ENCODE measurements at regions not wholly inside any gene's neighbourhood (a gene's known extent, or its start where the extent isn't known, plus 50 kb on each side); places are given as distances from the start of the nearest gene placed in this dataset.

DNA sequence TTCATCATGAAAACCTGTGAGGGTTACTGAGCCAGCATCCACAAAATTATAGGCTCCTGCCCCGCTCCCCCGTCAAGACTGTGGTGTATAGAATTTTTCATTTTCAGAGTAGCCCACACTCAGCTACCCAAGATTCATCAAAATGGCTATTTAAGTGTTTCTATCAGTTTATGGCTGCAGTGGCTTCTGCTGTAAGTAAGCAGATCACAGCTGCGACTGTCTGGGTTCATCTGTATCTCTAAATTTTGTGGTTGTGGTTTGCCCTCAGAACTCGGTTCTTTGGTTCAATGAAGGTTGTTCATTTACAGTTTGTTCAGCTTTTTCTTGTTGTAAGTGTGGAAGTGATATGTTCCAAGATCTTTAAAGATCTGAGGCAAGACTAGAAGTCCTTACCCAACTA lies 284.2 kb downstream of the DOK5 start:
- TF ChIP-seq, protein P1, sequence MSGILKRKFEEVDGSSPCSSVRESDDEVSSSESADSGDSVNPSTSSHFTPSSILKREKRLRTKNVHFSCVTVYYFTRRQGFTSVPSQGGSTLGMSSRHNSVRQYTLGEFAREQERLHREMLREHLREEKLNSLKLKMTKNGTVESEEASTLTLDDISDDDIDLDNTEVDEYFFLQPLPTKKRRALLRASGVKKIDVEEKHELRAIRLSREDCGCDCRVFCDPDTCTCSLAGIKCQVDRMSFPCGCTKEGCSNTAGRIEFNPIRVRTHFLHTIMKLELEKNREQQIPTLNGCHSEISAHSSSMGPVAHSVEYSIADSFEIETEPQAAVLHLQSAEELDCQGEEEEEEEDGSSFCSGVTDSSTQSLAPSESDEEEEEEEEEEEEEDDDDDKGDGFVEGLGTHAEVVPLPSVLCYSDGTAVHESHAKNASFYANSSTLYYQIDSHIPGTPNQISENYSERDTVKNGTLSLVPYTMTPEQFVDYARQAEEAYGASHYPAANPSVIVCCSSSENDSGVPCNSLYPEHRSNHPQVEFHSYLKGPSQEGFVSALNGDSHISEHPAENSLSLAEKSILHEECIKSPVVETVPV (CRISPR knock-in tag; IDR thresholded peaks at IDR 0.05): no peak
- TF ChIP-seq ESRRG (CRISPR knock-in tag; IDR thresholded peaks at IDR 0.05) (no peak), ZNF70 (CRISPR knock-in tag; IDR thresholded peaks at IDR 0.05) (no peak), ZC3H10 (CRISPR knock-in tag; IDR thresholded peaks at IDR 0.05) (no peak), RARB (CRISPR knock-in tag; IDR thresholded peaks at IDR 0.05) (no peak), CSDC2 (CRISPR knock-in tag; IDR thresholded peaks at IDR 0.05) (no peak), TCF4 (CRISPR knock-in tag; IDR thresholded peaks at IDR 0.05; ENCODE audit: borderline replicate concordance) (no peak), TOX (CRISPR knock-in tag; IDR thresholded peaks at IDR 0.05; ENCODE audit: borderline replicate concordance) (no peak), ZFP3 (CRISPR knock-in tag; IDR thresholded peaks at IDR 0.05) (no peak), PPARA (CRISPR knock-in tag; IDR thresholded peaks at IDR 0.05; ENCODE audit: borderline replicate concordance) (no peak), ISL1 (CRISPR knock-in tag; IDR thresholded peaks at IDR 0.05) (no peak)
- TF ChIP-seq, protein P2, sequence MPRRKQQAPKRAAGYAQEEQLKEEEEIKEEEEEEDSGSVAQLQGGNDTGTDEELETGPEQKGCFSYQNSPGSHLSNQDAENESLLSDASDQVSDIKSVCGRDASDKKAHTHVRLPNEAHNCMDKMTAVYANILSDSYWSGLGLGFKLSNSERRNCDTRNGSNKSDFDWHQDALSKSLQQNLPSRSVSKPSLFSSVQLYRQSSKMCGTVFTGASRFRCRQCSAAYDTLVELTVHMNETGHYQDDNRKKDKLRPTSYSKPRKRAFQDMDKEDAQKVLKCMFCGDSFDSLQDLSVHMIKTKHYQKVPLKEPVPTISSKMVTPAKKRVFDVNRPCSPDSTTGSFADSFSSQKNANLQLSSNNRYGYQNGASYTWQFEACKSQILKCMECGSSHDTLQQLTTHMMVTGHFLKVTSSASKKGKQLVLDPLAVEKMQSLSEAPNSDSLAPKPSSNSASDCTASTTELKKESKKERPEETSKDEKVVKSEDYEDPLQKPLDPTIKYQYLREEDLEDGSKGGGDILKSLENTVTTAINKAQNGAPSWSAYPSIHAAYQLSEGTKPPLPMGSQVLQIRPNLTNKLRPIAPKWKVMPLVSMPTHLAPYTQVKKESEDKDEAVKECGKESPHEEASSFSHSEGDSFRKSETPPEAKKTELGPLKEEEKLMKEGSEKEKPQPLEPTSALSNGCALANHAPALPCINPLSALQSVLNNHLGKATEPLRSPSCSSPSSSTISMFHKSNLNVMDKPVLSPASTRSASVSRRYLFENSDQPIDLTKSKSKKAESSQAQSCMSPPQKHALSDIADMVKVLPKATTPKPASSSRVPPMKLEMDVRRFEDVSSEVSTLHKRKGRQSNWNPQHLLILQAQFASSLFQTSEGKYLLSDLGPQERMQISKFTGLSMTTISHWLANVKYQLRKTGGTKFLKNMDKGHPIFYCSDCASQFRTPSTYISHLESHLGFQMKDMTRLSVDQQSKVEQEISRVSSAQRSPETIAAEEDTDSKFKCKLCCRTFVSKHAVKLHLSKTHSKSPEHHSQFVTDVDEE (CRISPR knock-in tag; IDR thresholded peaks at IDR 0.05): no peak
- ATAC-seq: no peak

GRCh38 chr20:54746796-54747195 lies 271.4 kb downstream of the DOK5 start:
- TF ChIP-seq CSDC2 (CRISPR knock-in tag; IDR thresholded peaks at IDR 0.05): no peak
- TF ChIP-seq SNAI2 (CRISPR knock-in tag; IDR thresholded peaks at IDR 0.05): no peak
- no peak for TF ChIP-seq ZNF70 (CRISPR knock-in tag; IDR thresholded peaks at IDR 0.05)
- TF ChIP-seq BACH2 (CRISPR knock-in tag; IDR thresholded peaks at IDR 0.05; ENCODE audit: borderline replicate concordance): no peak
- TF ChIP-seq ARNTL (CRISPR knock-in tag; IDR thresholded peaks at IDR 0.05; ENCODE audit: borderline replicate concordance, low read depth): no peak
- TF ChIP-seq ESRRG (CRISPR knock-in tag; IDR thresholded peaks at IDR 0.05): no peak
- no peak for TF ChIP-seq ZFP30 (CRISPR knock-in tag; IDR thresholded peaks at IDR 0.05)
- TF ChIP-seq CREB5 (CRISPR knock-in tag; IDR thresholded peaks at IDR 0.05; ENCODE audit: low read depth): no peak
- TF ChIP-seq ISL1 (CRISPR knock-in tag; IDR thresholded peaks at IDR 0.05): no peak
- no peak for TF ChIP-seq PPARA (CRISPR knock-in tag; IDR thresholded peaks at IDR 0.05; ENCODE audit: borderline replicate concordance)
- no peak for TF ChIP-seq TOX (CRISPR knock-in tag; IDR thresholded peaks at IDR 0.05; ENCODE audit: borderline replicate concordance)
- TF ChIP-seq GLIS3 (CRISPR knock-in tag; IDR thresholded peaks at IDR 0.05): no peak
- no peak for TF ChIP-seq PATZ1 (CRISPR knock-in tag; IDR thresholded peaks at IDR 0.05; ENCODE audit: borderline replicate concordance)
- no peak for TF ChIP-seq ZNF565 (CRISPR knock-in tag; conservative IDR thresholded peaks at IDR 0.05; ENCODE audit: low read depth)
- TF ChIP-seq, protein P1 (CRISPR knock-in tag; IDR thresholded peaks at IDR 0.05): no peak
- no peak for TF ChIP-seq ZC3H10 (CRISPR knock-in tag; IDR thresholded peaks at IDR 0.05)
- TF ChIP-seq, protein P3, sequence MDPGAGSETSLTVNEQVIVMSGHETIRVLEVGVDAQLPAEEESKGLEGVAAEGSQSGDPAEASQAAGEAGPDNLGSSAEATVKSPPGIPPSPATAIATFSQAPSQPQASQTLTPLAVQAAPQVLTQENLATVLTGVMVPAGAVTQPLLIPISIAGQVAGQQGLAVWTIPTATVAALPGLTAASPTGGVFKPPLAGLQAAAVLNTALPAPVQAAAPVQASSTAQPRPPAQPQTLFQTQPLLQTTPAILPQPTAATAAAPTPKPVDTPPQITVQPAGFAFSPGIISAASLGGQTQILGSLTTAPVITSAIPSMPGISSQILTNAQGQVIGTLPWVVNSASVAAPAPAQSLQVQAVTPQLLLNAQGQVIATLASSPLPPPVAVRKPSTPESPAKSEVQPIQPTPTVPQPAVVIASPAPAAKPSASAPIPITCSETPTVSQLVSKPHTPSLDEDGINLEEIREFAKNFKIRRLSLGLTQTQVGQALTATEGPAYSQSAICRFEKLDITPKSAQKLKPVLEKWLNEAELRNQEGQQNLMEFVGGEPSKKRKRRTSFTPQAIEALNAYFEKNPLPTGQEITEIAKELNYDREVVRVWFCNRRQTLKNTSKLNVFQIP (CRISPR knock-in tag; IDR thresholded peaks at IDR 0.05; ENCODE audit: borderline replicate concordance, low read depth): no peak
- no peak for TF ChIP-seq RARB (CRISPR knock-in tag; IDR thresholded peaks at IDR 0.05)
- no peak for TF ChIP-seq TCF4 (CRISPR knock-in tag; IDR thresholded peaks at IDR 0.05; ENCODE audit: borderline replicate concordance)
- no peak for ATAC-seq

Measured in SK-N-SH treated with all-trans-retinoic acid at 6 μM for 48 hours (cell line).